Testis (tissue), 2 donors: ENCODE measurements at regions not wholly inside any gene's neighbourhood (a gene's known extent, or its start where the extent isn't known, plus 50 kb on each side); places are given as distances from the start of the nearest gene placed in this dataset.

Experiments used
- POLR2A ChIP-seq: fragments of 450-650 bp; IDR thresholded peaks from one replicate; pipeline ENCODE4 v1.6.1; 2017; ENCODE audit warnings: antibody characterized with exemption, mild to moderate bottlenecking, moderate library complexity
- TF ChIP-seq, protein P1 (sequence below), 3 experiments: fragments of 450-650 bp in 2 of 3; fragments of 200-600 bp in 1 of 3; sonication (generic) in 1 of 3; IDR thresholded peaks; one replicate each; pipeline ENCODE4 v1.5.1; 2016 to 2019; ENCODE audit warnings: antibody characterized with exemption in 3 of 3, mild to moderate bottlenecking in 2 of 3, moderate library complexity in 1 of 3

DNA sequence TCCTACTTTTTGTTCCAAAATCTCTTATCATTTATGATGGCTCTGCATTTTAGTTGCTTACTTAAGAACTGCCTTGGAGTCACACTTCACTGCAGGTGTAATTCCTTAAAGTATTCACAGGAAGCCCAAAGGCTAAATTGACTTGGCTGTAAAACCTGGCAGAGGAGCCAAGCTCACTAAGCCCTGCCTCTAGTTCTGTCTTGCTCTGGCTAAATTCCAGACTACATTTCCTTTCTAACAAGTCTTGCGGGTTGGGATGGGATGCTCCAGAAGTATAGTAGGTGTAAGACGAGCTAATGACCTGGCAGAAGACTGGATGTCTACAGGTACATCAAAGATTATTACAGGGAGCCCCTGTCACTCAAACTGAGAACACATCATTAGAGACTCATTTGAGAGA is 924.0 kb upstream of the INTU start:
- no peak for TF ChIP-seq POLR2A
- TF ChIP-seq, protein P1, sequence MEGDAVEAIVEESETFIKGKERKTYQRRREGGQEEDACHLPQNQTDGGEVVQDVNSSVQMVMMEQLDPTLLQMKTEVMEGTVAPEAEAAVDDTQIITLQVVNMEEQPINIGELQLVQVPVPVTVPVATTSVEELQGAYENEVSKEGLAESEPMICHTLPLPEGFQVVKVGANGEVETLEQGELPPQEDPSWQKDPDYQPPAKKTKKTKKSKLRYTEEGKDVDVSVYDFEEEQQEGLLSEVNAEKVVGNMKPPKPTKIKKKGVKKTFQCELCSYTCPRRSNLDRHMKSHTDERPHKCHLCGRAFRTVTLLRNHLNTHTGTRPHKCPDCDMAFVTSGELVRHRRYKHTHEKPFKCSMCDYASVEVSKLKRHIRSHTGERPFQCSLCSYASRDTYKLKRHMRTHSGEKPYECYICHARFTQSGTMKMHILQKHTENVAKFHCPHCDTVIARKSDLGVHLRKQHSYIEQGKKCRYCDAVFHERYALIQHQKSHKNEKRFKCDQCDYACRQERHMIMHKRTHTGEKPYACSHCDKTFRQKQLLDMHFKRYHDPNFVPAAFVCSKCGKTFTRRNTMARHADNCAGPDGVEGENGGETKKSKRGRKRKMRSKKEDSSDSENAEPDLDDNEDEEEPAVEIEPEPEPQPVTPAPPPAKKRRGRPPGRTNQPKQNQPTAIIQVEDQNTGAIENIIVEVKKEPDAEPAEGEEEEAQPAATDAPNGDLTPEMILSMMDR (IDR thresholded peaks at IDR 0.05) = no peak
